ENCODE measurements at regions not wholly inside any gene's neighbourhood (a gene's known extent, or its start where the extent isn't known, plus 50 kb on each side); places are given as distances from the start of the nearest gene placed in this dataset.

DNA sequence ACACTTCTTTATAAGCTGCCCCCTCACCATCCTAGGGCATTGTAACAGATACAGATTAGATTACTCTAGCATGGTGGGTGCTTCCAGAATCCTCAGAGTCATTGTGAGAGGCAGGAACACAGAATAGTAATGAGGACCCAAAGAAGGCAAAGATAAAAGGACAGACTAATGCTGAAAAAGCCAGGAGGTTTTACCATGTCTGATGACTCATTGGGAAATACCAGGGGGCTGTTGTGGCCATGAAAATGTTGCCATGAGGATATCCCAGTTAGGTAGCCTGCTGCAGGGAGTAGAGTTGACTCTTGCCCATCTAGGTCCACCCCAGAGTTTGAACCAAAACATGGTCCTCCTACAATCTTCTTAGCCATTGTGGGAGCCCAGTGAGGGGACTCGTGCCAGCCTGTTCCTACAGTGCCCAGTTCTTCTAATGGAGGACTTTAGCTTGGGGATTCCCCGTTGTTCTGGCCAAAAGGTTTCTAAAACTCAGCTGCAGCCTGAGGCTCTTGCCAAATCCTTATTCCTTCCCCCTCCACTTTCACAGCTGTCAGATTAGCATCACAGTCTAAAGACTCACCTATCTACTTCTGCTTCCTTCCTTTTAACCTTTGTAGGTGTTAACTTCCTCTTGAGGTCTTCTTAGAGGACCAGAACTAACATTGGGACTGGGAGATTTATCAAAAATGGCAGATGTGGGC is 586.0 kb upstream of the AADAT start:
- TF ChIP-seq EZH2 (IDR thresholded peaks at IDR 0.05; ENCODE audit: insufficient read depth, poor library complexity, severe bottlenecking), result no peak
- TF ChIP-seq EZH2phosphoT487 (IDR thresholded peaks at IDR 0.05; ENCODE audit: insufficient read depth, low read depth), result no peak

Measured in GM23248 (cell line).